HG02970 (cell line): ENCODE measurements at regions not wholly inside any gene's neighbourhood (a gene's known extent, or its start where the extent isn't known, plus 50 kb on each side); places are given as distances from the start of the nearest gene placed in this dataset.
"Not testable (repeated sequence)": the region's sequence is repeated elsewhere in the genome, so short reads cannot be mapped to it uniquely, and the experiment has no call there.

Experiments
- ATAC-seq: cut with Tn5 transposase; IDR thresholded peaks from one replicate; pipeline ENCODE4 v1.9.1; 2021; ENCODE audit warnings: mild to moderate bottlenecking, moderate library complexity, moderate number of reproducible peaks; ENCODE audit not compliant: unreplicated experiment, low FRiP score

DNA sequence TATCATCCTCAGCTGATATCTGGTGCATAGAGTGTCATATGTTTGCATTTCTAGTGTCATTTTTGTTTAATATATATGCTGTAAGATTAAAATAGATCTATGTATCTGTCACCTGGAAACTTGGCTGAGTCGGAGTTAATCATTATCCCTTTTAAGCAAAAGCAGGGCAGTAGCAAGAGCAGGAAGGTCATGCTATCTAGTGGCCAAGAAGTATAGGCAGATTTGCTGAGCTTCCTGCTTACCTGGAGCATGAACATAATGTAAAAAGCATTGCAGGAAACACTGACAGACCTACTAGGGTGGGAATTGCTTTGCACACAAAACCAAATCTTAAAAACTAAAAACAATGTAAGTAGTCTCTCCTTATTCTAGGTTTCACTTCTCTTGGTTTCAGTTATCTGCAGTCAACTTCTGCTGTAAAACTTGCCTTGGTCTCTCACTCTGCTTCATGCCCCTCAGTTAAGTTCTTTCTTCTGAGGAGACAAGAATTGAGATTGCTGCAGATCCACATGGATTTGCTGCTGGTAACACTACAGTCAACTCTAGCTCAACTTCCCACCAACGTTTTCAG, 295.3 kb downstream of the CDH7 start:
- peak; percentile 67 for ATAC-seq

DNA sequence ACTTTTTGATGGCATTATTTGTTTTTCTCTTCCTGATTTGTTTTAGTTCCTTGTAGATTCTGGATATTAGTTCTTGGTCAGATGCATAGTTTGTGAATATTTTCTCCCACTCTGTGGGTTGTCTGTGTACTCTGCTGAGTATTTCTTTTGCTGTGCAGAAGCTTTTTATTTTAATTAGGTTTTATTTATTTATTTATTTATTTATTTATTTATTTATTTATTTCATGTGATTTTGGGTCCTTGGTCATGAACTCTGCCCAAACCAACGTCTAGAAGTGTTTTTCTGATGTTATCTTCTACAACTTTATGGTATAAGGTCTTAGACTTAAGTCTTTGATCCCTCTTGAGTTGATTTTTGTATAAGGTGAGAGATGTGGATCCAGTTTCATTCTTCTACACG, 292.2 kb downstream of the CDH7 start:
- no peak for ATAC-seq

DNA sequence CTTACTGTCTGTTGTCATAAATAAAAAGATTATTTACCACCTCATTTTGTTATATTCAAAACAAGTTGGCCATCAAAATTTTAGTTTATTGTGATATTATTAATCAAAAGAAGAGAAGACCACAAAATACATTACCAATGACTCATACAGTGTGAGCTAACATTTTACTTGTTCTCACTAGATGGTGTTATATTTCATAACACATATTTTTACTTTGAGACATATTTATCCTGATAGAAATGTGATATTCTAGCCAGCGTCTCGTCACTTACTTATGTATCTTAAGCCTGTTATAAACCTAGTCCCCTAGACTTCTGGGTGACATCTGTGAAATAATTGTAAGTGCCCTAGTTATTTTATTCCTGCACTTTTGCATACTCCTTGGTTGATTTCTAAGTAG, 263.2 kb downstream of the CDH7 start:
- no peak for ATAC-seq

DNA sequence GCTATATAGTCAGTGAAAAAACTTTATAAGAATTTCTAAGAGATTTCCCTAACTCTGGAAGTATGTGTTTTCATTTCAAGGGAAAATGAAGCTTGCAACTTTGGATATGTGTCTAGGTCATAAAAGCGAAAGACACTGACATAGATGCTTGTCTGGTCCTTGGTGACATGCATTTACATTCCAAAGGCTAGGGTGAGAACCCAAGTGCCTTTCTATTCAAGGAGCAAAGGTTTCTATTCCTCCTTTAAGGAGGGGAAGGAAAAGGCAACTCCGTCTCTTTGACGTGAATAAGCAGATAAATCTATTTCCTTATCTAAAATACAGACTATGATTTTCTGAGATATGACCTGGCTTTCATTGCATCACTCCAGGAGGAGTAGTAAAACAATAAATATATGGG, 261.1 kb downstream of the CDH7 start:
- no peak for ATAC-seq

DNA sequence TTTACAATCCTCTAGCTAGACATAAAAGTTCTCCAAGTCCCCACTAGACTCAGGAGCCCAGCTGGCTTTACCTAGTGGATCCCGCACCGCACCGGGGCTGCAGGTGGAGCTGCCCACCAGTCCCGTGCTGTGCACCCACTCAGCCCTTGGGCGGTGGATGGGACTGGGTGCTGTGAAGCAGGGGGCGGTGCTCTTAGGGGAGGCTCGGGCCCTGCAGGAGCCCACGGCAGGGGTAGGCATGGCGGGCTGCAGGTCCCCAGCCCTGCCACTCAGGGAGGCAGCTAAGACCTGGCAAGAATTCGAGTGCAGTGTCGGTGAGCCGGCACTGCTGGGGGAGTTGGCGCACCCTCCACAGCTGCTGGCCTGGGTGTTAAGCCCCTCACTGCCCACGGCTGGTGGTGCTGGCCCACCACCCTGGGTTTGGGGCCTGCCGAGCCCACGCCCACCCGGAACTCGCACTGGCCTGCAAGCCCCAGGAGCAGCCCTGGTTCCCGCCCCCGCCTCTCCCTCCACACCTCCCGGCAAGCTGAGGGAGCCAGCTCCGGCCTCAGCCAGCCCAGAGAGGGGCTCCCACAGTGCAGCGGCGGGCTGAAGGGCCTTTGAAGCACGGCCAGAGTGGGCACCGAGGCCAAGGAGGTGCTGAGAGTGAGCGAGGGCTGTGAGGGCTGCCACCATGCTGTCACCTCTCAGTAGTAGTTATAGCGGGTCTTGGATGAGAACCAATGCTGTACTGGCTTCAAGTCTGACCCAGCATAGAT, 255.2 kb downstream of the CDH7 start:
- no peak for ATAC-seq

DNA sequence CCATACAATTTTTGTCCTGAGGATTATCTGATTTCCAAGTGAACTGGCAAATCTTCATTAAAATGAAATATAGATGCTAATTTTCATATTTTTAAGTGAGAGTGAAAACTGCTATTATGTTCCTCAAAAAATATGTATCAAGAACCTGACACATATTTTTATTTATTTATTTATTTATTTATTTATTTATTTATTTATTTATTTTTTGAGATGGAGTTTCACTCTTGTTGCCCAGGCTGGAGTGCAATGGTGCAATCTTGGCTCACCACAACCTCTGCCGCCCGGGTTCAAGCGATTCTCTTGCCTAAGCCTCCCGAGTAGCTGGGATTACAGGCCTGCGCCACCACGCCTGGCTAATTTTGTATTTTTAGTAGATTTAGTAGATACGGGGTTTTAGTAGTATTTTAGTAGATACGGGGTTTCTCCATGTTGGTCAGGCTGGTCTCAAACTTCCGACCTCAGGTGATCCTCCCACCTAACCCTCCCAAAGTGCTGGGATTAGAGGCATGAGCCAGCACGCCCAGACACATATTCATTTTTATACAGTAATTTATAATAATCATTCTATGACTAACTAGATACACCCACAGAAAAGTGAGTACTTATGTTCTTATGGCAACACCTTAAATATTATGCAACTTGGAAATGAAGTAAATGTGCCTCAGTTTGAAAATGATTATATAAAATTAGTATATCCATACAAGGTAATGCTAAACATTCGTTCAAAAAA, 248.3 kb downstream of the CDH7 start:
- not testable (repeated sequence) for ATAC-seq

DNA sequence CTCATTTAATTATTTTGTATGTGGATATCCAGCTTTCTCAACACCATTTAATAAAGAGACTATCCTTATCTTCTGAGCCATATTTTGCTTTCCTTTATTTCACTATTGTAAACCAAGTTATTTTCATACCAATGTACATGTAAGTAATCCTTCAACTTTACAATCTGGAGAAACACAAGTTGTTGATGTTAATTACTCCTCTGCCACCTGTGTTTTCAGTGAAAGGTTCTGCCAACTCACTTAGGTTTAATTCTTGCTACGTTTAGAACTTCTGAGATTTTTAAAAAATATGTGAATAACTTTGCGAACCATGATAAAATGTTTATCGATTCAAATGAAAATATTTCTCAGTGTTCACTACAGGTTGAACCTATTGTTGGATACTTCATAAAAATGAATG, 244.4 kb downstream of the CDH7 start:
- ATAC-seq: no peak

DNA sequence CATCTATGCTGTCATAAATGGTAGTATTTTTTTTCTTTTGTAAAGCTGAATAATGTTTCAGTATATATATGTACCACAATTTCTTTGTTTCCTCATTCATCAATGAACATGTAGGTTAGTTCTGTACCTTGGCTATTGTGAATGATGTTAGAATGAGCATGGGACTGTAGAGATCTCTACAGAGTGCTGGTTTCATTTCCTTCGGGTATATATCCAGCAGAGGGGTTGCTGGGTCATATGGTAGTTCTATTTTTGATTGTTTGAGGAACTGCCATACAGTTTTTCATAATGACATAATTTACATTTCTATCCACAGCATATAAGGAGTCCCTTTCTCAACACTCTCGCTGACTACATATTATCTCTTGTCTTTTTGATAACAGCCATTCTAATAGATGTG, 243.5 kb downstream of the CDH7 start:
- no peak for ATAC-seq

DNA sequence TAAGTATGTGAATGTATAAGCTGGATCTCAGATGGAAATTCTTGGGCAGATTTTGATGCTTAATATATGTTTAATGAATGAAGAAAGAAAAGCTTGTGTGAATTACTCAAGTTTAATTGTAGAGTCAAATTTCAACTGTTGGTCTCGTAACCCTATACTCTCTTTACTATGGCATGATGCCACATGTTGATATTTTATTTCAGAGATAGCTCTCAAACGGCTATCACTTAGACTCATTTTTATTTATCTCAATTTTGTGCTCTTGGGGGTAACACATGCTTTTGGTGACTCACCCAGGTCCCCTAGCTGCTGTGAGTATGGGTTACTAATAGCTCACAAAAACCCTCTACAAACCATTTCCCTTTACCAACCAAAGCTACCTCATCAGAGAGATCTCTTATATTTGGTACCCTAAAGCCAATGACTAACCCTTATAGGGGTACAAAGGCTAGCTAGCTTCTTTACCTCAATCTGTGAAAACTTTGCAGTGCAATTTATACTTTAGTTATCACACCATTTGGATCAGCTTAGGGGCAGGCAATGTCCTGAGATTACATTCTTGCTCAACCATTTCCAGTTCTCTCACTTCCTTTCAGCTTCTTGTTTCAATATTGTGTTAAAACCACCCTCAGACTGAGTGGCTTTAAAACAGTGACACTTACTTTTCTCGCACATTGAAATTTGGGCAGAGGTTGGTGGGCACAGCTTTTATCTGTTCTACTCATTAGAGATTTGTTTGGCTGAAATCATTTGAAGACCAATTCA, 240.3 kb downstream of the CDH7 start:
- ATAC-seq: no peak

DNA sequence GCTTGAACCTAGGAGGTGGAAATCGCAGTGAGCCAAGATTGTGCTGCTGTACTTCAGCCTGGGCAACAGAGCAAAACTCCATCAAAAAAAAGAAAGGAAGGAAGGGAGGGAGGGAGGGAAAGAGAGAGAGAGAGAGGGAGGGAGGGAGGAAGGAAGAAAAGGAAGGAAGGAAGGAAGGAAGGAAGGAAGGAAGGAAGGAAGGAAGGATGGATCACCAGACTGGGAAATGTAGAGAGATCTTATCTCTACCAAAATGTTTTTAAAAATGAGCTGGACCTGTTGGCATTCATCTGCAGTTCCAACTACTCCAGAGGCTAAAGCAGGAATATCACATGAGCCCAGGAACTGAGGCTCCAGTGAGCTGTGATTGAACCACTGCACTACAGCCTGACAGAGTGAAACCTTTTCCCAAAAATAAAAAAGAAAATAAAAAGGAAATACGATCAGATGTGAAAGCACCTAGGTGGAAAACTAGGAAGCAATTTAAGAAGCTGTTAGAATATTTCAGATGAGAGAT, 239.4 kb downstream of the CDH7 start:
- no peak for ATAC-seq

DNA sequence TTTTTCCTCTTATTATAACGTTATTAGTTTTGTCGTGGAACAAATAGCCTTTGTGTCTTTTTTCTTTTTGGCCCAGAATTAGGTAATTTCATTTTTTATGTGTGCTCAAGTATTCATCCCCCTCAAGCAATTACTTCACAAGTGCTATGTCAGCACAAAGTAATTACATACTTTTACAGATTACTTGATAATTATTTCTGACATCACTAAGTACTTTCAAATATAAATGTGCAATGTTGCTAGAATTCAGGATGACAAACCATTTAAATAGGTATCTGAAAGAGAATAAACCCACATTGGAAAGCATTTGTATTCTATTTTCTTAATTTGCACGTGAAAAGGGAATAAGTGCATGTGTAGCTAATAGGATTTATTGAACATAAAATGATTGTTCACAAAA, 238.2 kb downstream of the CDH7 start:
- ATAC-seq: no peak

DNA sequence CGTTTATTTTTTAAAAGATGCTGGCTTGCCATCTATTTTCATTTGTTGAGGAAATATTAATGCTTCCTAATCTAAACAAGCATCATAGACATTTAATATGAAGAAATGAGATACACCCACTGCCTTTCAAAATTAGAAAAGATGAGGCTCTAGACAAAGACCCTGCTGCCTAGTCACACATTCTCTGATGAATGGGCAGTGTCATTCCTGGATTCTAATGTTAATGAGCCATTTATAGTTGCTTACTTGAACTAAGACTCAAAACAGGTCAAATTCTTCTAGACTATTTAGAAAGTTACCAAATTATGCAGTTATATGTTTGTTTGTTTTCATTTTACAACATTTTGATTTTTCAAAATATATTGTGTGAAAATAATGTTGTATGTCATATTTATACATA, 237.6 kb downstream of the CDH7 start:
- ATAC-seq: no peak

DNA sequence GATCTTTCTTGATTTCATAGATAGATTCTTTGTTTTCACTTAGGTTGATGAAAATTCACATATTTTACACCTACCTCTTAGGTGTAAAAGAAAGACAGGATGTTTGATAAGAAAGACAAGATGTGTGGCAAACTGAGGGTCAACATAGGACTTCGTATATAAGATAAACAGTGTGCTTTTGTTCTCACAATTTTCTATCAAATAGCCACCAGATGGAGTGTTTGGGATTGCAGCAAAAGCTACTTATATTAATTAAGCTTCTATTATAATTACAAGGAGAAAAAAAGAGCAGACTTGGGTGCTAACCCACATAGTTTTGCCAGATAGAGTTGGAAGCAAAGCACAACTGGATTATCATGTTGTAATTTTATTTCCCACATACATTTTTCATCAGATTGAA, 232.9 kb downstream of the CDH7 start:
- no peak for ATAC-seq

DNA sequence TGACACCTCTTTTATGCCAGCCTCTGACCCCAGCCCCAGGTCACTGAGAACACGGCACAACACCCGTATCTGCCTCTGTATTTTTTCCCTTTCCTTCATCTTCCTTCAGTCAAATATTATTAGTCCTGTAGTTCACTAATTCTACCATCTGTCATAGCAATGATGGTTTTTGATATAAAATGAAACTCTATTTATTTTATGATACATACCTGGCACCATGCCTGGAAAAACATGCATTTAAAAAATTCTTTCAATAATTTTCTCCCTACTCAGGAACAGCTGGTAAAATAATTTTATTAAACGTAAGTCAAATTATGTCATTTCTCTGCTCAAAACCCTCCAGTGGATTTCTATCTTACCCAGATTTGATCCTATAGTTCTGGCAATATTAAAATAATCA, 224.7 kb downstream of the CDH7 start:
- no peak for ATAC-seq

DNA sequence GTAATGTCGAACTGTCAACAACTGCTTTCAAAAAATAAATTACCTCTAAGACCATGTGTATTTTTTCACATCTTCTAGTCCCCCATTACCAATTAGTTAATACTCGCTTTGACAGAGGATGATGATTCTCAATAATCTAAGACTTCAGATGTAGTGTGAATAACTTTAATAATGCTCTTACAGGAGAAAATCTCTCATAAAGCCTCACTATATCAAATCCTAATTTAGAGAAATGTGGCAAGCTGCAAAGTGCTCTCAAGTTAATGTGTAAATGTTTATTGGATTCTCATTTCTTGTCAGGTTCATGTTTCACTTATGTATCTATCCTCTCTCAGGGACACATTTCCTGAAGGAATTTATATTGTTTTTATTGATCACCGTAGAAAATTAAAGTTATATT, 223.9 kb downstream of the CDH7 start:
- no peak for ATAC-seq

DNA sequence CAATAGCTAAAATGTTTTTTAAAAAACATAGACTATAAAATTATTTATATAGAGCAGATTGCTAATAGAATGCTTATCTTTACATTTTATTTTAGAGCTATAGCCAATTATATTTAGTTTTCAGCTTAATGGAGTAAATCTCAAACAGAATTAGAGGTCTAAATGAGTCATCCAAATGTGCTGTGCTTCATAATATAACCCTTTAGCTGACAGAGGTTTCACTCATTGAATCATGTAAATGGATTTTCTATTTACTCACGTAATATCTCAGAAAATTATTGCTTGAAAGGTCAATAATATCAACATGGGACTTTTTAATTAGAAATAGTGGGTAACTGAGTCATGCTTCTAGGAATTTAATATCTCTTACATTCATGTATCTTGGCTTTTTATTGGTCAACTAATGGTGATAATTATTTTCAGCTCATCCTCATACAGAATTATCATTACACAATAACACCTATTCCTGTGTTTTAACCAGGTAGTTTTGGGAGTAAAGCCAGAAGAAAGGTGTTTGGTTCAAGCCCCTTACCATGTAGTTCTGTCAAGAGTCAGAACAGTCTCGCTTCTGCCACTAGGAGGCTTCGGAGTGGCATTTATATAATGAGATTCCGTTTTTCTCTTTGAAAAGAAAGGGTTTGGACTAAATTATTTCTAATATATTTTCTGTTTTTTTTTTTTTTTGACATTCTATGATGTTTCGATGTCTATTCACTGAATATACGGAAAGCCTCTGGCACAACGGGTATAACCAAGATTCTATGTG, 217.6 kb downstream of the CDH7 start:
- ATAC-seq: no peak

DNA sequence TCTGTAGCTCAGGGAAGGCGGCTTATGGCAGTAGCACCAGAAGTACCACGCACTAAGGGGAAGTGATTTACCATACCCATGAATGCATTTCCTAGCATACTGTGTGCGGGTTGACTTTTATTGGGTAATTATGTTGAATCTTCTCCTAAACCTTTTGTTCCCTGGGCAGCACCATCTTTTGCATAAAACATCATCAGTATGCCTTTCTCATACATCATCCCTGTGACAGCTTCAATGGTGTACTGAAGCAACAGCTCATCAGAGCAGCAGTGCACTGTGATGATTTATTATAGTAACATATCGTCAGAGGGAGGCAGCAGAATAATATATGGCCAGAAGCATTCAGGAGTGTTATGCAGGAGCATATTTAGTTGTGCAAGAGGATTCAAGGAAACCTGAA, 204.9 kb downstream of the CDH7 start:
- no peak for ATAC-seq

DNA sequence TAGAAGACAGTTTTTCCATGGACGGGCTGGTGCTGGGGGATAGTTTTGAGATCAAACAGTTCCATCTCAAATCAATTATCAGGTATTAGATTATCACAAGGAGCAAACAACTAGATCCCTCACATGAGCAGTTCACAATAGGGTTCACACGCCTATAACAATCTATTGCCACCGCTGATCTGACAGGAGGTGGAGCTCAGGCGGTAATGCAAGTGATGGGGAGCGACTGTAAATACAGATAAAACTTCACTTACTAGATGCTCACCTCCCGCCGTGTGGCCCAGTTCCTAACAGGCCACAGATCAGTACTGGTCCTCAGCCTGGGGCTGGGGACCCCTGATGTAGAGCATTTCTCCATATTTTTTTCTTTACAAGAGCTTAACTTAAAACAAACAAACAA, 203.6 kb downstream of the CDH7 start:
- no peak for ATAC-seq

DNA sequence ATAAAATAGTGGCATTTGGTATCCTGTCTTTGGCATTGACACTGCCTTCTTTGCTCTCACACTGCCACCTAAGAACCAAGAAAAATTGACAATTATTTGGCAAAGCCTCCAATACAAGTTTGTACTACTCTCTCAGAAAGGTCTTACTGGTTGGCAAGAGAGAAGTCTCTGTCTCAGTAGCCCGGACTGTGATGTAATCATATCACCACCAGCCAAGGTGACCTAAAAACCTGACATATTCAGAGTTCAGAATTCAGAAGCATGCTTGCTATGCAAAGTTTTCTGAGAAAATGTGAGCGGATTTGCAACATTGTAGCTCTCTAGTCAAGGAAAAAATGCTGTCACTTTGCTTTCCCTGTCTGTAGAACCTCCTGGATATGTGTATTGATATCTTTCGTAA, 196.0 kb downstream of the CDH7 start:
- no peak for ATAC-seq

DNA sequence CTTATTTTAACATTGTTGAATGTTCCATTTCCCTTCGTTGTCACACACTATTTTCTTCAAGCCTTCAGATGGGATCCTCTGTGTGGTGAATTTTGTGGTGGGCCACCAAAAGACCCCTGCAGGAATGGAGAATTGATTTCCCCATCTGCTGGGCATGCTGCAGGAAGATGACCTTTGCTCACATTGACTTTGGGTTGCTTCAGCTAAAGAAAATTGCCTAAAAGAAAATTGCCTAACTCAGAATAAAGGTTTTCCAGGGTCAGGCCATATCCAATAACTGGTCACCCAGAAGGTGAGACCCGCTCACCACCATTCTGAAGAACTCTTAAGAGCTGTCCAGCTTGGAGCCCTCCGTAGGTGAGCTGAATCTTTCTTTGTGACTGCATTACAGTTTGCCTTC, 192.5 kb downstream of the CDH7 start:
- ATAC-seq: no peak
